Myocyte (in vitro differentiated cells): ENCODE measurements at regions not wholly inside any gene's neighbourhood (a gene's known extent, or its start where the extent isn't known, plus 50 kb on each side); places are given as distances from the start of the nearest gene placed in this dataset.

ENCODE experiments used
- DNase-seq: peaks from one replicate; pipeline ENCODE4 v3.0.0-alpha.2; 2012; ENCODE audit warnings: low read depth

DNA sequence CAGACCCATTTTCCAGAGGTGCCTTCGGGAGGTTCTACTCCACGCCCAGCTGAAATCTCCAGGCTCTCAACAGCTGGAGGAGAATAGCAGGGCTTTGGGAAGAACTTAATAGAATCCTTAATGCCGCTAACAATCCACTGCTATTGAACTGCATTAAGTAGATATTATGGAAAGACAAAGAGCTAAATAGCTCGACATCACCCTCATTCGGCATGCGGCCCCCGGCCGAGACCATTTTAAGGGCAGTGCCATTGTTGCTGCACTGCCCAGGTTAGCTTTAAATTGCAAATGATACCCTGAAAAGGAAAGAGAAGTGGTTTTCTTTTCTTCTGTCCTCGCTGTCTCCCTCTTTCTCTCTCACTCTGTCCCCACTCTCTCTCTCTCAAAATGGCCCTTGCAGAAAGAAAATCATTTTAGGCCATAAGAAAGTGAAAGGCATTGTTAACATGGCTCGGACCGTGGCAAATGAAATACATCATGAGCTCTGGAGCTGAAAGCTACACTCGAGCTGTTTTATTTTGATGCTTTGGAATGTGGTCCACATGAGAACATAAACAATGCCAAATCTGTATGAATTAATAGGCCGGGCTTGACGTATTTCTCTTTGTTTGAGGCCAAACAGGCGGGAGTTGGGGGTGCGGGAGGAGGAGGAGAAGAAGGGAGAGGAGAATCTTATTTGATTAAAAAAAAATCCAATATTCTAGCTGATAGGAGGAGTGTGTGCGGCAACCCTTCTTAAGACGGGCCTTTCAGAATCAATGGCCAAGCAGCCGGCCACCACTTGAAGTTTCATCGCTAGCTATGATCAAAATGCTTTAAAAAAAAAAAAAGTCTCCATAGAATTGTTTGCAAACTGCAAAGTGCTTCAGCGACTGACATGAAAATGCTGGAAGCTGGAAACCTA, 298.8 kb upstream of the IRX3 start:
- no peak for DNase-seq

DNA sequence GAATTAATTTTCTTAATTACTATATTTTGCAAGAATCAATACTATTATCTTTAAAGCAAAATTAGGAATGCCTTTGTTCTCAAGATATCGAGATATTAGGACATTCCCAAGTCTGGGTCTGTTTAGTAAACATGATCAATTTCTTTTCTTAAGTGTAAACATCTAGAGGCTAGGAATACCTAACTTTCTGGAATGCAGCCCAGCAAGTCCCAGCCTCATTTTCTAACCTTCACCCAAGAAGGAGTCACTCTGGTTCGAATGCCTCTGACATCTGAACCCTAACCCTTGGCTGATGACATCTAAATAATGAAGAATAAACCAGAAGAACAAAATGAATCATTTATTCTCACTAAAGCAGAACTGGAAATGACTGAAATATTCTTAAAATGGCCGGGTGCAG, 297.5 kb upstream of the IRX3 start:
- no peak for DNase-seq

DNA sequence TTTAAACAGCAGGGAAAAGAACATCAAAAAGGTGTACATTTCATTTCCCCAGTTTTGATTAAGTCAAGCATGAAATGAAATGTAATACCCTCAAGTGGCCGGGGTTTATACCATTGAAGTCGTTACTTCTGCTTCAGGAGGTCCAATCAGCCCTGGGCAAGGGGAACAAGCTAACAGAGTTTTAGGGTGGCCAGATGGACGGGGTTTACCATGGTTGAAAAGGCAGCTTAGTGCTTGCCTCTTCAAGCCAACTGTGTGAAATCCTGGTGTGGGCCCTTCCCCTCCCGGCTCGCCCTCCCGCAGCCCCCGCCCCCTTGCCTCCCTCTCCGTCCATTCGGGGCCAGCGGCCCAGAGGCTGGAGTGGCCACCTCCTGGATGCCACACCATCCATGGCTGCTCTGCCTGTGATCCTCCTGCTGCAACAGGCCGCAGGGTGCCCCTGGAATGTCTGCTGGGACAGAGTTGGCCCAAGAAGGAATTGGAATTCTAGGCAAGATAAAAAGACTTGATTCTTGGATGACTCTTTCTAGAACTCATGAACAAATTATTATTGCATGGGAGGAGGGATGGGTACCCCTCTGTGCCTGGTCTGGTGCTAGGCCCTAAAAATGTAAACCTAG, 296.2 kb upstream of the IRX3 start:
- DNase-seq: no peak

DNA sequence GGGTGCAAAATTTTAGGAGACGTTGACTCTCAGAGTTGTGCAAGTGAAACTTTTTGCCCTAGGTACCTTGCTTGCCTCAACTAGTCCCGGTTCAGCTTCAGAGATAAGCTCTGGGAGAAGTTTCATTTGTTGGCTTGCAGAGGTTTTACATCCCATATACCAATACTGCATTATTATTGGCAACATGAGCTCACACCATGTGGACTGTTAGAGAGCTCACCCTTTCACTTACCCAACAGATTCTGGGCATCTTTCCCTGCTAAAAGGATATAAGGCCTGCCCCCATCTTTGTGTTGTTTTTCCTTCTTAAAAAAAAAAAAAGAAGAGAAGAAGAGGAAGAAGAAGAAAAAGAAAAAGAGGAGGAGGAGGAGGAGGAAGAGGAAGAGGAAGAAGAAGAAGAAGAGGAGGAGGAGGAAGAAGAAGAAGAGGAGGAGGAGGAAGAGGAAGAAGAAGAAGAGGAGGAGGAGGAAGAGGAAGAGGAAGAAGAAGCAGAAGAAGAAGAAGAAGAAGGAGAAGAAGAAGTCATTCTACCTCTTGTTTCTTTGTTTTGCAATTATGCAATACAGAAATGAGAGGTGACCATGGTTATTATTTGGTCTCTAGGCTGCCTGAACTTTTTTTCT, 292.6 kb upstream of the IRX3 start:
- DNase-seq: no peak

DNA sequence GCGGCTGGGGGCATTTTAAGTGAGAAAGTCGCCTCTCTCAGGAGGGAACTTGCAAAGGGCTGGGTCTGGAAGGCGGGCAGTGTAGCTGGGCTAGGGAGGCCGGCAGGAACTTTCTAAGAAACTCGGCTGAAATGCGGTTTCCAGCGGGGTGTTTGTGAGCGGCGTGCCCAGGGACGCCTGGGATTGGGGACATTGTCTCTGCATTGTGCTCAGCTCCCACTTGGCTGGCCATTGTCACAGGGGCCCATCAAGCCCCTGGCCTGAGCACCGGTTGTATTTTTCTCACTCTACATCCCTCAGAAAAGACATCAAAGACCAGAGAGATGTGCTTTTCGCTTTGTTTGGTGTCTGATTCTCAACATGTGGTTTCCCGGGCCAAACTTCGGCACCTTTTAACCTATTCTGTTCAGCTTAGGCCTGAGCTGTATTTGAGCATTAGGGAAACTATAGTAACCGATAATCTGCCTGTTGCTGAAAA, 291.1 kb upstream of the IRX3 start:
- no peak for DNase-seq

DNA sequence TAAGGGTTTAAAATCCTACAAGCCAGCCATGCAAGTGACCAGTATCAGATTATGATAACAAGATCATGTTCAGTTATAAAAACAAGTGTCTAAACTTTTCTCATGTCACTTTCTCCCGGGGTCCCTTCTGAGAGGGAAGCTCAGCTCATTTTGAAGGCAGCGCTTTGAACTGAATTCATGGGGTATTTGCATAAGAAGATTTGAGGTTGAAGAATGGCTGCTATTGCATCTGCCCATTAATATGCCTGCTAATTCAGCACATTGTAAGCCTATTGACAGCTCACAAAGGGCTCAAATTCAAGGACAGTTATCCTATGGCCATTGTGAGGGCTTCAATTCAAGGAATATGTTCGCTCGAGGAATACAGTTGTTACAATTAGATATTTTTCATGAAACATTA, 290.2 kb upstream of the IRX3 start:
- no peak for DNase-seq

DNA sequence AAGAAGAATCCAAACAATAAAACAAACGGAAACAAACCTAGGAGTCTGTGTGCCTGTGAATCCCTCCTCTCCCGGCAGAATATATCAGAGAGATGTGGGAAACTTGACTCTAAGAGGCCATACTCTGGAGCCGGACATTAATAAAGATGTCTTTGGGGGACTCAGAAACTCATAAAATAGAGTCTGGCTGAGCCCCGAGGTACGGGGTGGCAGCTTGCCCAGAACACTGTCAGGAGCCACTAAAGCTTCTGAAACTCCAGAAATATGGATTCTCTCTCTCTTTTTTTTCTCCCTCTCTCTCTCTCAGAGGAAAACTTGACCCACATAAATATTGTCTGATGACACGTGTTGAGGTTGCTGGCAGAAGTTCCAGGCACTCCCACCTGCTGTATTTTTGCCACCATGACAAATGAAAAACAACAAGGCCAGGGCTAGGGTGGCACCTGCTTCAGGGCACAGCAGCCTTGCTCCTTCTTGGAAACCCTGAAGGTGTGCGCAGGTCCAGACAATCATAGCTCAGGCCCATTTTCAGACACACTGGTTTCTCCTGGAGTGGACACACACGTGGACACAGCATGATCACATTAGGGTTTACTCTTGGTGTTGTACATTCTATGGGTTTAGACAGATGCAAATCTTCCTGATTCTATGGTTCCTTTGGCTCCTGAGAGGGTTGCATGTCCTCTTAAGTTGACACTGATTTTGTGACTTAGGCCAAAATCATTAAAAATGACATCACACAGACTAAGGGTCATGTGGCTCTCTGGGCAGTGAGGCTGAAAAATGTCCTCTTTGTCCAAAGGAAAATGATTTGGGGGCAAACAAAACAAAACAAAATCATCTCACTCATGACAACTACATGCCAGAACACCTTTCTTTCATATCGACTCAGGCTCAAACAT, 282.6 kb upstream of the IRX3 start:
- peak; percentile 85 for DNase-seq

DNA sequence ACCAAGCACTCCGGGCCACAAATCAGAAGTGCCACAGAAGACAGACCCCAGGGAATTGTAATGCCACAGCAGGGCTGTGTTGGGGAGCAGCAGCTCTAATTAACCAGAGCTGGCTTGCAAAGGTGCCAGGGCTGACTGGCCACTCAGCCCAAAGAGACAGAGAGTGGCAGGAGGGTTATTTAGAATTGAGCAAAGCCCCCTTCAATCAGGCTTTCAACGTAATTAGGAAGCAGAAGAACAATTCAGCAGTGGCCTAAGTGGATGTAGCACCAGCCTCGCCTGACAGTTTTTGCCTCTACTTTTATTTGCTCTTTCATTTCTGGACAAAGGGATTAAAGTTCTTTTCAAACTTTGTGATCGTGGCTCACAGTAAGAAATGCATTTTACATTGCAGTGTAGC, 278.3 kb upstream of the IRX3 start:
- no peak for DNase-seq

DNA sequence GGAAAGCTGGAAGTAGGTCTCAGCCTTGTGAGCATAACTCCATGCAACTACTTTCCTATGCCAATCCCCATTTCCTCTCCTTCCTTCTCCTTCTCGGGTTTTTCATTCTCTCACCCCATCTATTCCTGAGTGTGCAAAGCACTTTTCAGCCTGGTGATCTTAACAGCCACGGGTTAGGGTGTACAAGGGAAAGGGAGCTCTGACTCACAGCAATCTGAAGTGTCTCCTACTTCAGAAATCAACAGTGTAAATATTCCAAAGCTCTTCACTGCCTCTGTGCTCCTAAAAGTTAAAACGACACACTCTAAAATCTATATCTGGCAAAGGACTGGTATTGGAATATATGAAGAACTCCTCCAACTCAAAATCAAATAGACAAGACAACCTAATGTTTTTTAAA, 268.0 kb upstream of the IRX3 start:
- no peak for DNase-seq

DNA sequence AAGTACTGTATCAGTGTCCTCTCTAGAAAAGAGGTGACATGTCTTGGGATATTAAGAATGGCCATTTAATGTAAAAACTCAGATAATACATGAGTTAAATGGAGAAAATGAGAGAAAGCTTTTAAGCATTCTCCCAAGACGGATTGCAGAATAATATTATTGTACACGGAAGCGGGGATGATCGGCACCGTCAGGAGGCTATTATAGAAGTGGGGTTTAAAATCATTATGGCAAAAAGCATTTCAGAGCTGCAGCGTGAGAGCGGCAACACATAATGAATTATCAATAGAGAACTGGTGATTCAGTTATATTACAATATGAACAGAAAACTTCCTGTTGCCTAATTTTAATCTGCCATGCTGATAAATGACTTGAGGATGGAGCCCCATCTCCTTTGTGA, 261.7 kb upstream of the IRX3 start:
- DNase-seq: no peak

DNA sequence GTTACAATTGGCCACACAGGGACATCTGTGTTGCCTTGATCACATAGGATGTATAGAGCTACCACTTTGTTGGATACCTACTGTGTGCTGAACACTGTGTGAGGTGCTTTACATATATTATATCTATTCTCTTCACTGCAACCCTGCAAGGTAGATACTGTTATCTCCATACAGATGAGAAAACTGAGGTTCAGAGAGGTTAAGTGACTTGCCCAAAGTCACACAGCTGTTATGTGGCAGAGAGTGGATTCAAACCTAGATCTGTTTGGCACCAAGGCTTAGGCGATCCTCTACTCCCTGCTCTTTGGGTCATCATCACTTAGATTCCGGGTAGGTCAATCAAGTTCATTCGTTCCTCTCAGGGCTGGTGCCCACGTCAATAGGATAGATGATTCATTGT, 260.5 kb upstream of the IRX3 start:
- no peak for DNase-seq

DNA sequence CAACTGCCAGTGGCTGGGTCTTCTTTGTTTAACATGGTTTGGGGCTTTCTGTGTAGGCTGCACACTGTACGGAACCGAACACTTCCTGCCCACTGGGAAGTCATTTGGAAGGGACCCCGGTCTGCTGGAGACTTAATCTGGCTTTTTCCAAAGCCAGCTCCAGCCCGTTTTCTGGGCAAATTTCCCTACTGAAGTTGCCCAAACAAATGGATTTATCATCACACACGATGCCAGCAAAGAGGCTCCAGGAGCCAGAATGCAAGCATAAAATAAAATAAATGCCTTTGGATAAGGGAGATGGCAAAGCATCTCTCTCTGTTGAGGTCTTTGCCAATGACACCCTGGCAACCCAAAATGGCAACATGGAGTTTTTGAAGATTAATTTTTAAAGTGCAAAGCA, 259.9 kb upstream of the IRX3 start:
- no peak for DNase-seq

DNA sequence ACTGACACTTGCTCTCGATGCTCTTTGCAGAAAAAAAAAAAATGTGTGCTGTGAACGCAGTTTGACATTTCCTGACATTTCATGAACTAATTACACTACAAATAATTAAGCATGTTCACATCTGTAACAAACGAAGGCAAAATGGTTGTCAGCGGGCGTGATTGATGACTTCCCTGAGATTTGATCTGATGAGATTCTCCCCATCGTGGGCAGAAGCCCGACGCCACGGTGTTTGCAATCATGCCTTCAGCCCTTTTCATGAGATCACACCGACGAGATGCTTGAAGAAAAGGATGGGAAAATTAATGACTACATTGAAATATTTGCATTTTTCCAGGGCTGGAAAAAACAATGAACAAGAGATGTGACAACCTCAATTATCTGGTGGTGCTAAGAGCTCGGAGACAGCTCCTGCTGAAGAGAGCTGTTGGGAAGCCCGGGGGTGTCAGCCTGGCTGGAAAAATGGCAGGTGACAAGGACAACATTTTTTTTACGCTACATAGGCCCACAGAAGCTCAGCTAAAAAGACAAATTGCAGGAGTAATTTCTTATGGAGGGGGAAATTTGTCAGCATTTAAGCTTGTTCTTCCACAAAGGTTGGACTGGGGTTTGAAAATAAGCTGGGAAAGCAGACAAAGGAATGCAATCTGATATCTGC, 259.4 kb upstream of the IRX3 start:
- no peak for DNase-seq

DNA sequence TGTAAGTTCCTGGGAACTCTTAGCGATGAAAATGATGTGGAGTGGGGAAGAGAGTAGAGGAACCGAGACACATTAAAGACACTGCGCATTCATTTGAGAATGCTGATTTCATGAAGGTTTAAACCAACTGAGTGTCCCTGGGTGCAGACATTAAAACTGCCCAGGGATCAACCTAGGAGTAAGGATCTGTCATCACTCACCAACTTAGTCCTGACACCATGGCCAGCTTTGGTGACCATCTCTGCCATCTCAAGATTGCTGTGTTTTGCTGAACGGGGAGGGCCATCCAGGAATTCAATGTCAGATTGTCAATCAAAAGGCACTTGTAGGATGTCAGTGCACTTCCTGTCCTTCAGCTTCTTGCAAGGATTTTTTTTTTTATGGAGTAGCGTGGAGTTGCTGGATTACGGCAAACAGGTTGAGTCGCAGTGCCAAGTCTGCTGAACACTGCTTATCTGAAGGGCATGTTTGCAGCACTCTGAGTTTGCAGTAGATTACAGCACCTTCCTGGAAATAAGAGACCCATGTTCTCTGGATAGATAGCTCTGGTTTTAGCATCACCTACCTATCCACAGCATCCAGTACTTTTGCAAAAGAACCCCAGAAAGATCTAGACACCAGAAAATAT, 258.1 kb upstream of the IRX3 start:
- no peak for DNase-seq

DNA sequence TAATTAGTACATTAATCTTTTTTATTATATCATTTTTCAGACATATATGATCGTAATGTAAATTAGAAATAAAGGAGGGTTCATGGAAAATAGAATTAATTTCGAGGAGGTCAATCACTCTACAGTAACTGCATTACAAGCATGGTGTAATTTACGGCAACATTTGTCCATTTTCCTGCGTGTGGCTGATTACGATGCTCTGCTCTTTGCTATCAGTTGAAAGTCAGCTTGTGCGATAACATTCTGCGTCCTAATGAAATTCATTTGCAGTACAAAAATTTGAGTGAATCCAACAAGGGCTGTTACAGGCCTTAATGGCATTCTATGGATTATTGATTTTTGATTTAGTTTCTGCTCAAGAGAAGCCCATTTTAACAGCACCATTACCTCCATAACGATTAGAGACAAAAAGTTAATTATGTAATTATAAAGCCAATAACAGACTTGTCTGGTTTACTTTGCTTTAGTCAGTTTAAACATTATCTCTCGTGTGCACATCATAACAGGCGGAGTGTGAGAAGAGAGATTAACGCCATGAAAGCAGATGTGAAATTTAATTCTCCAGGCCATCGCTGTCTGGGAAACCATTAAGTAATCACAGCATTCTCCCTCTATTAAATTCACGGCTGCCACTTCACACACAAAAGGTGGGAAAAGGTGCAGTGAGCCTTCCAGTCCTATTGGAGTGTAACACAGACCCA, 256.4 kb upstream of the IRX3 start:
- DNase-seq: no peak

DNA sequence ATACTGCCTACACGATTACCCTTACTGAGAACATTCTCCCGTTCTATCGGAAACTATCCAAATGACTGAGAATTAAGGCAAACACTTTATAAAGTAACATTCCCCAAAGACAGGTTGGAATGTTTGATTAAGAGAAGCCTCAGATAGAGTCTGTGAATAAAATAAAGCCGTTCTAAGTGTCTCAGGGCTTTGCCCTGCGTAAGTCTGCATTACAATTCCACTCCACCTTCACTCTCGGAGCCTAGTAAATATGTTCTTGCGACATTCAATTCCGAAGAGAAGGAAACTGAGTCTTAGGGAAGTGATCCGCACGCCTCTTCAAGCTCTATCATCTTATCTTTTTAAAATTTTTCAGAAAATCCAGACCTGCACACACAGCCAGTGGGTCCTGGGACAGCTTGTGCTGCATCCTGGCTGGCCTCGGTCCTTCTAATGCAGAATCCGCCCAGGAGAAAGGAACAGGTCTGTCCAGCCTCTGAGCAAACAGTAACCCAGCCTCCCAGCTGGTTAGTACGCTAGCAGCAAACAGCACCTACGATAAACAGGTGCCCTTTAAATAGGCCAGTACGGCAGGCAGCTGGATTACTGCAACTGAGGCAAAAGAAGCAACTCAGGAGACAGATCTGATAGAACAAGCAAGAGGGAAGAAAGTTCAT, 254.1 kb upstream of the IRX3 start:
- no peak for DNase-seq

DNA sequence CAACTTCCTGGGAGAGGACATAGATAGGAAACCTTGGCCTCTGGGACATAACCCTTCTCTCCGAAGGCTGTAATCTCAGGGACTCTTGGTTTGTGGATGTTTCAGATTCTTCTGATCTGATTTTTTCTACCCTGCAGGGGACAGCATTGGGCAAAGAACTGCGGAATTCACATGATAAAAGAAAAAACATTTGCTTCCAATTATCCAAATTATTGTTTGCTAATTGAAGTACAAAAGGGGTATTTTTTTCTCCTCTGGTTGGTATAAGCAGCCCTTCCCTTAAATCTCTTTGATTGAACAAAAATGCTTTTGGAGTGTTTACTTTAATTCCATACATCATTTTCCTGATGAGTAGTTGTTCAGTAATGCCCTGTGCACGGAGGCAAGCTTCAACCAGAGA, 251.7 kb upstream of the IRX3 start:
- DNase-seq: peak; percentile 9

DNA sequence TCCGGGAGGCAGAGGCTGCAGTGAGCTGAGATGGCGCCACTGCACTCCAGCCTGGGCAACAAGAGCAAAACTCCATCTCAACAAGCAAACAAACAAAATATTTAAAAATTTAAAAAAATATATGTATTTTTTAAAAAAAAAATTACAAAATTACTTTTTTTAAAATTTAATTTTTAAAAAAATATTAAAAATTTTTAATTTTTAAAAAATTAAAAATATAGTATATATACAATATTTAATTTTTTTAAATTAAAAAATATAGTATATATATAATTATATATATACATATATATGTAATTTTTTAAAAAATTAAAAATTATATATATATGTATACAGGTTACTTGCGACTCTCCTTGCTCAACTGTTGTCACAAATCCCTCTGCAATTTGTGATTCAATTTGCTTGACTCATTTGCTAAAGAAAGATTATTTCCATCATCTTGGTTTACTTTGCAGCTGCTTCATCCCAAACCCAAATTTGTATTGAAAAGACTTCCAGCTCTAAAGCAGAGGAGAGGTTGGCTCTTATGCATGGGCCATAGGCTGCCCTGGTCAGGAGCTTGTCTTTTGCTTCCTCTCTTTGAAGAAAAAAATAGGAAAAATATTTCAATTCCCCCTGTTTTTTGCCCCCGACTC, 247.4 kb upstream of the IRX3 start:
- peak; percentile 80 for DNase-seq

DNA sequence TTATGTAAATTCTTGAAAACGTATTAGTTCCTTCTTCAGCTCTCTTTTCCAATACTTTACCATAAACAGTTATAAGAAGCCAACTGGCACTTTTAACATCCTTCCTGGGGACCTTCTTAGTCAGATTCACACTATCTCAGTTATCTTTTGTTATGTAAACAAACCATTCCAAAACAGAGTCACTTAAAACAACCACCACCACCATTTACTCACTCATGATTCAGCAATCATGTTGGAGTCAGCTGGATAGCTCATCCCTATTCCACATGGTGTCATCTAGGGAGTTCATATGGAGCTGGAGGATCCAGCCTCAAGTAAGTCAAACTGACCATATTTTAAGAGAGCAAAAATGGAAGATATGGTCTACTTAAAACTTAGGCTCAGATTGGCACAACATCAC, 240.3 kb upstream of the IRX3 start:
- no peak for DNase-seq
